ENCODE measurements at regions not wholly inside any gene's neighbourhood (a gene's known extent, or its start where the extent isn't known, plus 50 kb on each side); places are given as distances from the start of the nearest gene placed in this dataset.

GRCh38 chr2:136210455-136210805, 92.5 kb upstream of the CXCR4 start:
- TF ChIP-seq, protein P1, sequence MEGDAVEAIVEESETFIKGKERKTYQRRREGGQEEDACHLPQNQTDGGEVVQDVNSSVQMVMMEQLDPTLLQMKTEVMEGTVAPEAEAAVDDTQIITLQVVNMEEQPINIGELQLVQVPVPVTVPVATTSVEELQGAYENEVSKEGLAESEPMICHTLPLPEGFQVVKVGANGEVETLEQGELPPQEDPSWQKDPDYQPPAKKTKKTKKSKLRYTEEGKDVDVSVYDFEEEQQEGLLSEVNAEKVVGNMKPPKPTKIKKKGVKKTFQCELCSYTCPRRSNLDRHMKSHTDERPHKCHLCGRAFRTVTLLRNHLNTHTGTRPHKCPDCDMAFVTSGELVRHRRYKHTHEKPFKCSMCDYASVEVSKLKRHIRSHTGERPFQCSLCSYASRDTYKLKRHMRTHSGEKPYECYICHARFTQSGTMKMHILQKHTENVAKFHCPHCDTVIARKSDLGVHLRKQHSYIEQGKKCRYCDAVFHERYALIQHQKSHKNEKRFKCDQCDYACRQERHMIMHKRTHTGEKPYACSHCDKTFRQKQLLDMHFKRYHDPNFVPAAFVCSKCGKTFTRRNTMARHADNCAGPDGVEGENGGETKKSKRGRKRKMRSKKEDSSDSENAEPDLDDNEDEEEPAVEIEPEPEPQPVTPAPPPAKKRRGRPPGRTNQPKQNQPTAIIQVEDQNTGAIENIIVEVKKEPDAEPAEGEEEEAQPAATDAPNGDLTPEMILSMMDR (IDR thresholded peaks at IDR 0.05 in 4 of 5, conservative IDR thresholded peaks at IDR 0.05 in 1 of 5), result no peak
- no peak for TF ChIP-seq POLR2A (IDR thresholded peaks at IDR 0.05)
